Spleen (tissue), 7 donors: ENCODE measurements at regions not wholly inside any gene's neighbourhood (a gene's known extent, or its start where the extent isn't known, plus 50 kb on each side); places are given as distances from the start of the nearest gene placed in this dataset.

ENCODE experiments used
- POLR2A ChIP-seq, 3 donors: fragments of 450-650 bp; IDR thresholded peaks; one replicate each; pipeline ENCODE4 v1.5.1; 2017; ENCODE audit warnings: antibody characterized with exemption in 3 of 3, mild to moderate bottlenecking in 1 of 3
- POLR2AphosphoS5 ChIP-seq, 3 donors: sonication (generic); formaldehyde crosslinking; IDR thresholded peaks; one replicate each; pipeline ENCODE4 v1.5.1; 2017; ENCODE audit warnings: antibody characterized with exemption in 3 of 3
- TF ChIP-seq, protein P1 (sequence below), 11 experiments: fragments of 200-600 bp in 7 of 11; fragments of 450-650 bp in 4 of 11; sonication (generic) in 4 of 11; IDR thresholded peaks in 8 of 11; conservative IDR thresholded peaks in 3 of 11; 1 replicate in 7 of 11; 2 replicates in 4 of 11; pipeline versions ENCODE4 v1.4.0 to v1.8.0; 2016 to 2021; ENCODE audit warnings: antibody characterized with exemption in 11 of 11, inconsistent platforms in 4 of 11, mild to moderate bottlenecking in 1 of 11
- donor health status: DM: no; HTN: no; CAD: no; lungs with moderate emphysema.
- donor health status: DM: no; HTN: no; CAD: no.
- donor health status: DM: no; HTN: no; CAD: no.

DNA sequence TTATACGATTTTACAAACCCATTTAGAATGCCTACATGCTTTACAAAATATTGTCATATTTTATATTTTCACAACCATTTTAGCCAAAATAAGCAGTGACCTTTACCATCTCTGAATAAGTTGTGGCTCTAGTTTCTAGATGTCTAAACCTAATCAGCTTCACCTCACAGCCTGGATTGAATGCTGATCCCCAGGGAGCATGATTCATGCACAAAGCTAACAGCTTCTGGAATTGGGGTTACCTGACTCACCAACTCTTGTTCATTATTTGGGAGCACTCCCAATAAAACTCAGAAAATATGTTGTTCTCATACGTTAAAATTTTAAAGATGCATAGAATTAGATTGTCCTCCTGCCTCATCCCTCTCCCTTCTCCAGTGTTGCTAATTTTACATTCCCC lies 611.7 kb upstream of the NETO1 start:
- TF ChIP-seq POLR2AphosphoS5 (IDR thresholded peaks at IDR 0.05) (no peak), POLR2A (IDR thresholded peaks at IDR 0.05) (no peak)
- TF ChIP-seq, protein P1, sequence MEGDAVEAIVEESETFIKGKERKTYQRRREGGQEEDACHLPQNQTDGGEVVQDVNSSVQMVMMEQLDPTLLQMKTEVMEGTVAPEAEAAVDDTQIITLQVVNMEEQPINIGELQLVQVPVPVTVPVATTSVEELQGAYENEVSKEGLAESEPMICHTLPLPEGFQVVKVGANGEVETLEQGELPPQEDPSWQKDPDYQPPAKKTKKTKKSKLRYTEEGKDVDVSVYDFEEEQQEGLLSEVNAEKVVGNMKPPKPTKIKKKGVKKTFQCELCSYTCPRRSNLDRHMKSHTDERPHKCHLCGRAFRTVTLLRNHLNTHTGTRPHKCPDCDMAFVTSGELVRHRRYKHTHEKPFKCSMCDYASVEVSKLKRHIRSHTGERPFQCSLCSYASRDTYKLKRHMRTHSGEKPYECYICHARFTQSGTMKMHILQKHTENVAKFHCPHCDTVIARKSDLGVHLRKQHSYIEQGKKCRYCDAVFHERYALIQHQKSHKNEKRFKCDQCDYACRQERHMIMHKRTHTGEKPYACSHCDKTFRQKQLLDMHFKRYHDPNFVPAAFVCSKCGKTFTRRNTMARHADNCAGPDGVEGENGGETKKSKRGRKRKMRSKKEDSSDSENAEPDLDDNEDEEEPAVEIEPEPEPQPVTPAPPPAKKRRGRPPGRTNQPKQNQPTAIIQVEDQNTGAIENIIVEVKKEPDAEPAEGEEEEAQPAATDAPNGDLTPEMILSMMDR (IDR thresholded peaks at IDR 0.05 in 8 of 11, conservative IDR thresholded peaks at IDR 0.05 in 3 of 11) = no peak
